ENCODE measurements at regions not wholly inside any gene's neighbourhood (a gene's known extent, or its start where the extent isn't known, plus 50 kb on each side); places are given as distances from the start of the nearest gene placed in this dataset.

- DNase-seq (ENCODE audit: low read depth in 2 of 3, low spot score in 2 of 3), result no peak
These were observed 298.1 kb upstream of the IRX5 start for GRCh38 chr16:54632322-54633220.

GRCh38 chr16:54631782-54632181 lies 298.9 kb upstream of the IRX5 start:
- DNase-seq (ENCODE audit: low read depth in 2 of 3, low spot score in 2 of 3), result no peak

GRCh38 chr16:54630284-54630967 lies 300.2 kb upstream of the IRX5 start:
- DNase-seq (ENCODE audit: low read depth in 2 of 3, low spot score in 2 of 3), result no peak

GRCh38 chr16:54628796-54629625 lies 301.7 kb upstream of the IRX5 start:
- no peak for DNase-seq (ENCODE audit: low read depth in 2 of 3, low spot score in 2 of 3)

- no peak for DNase-seq (ENCODE audit: low read depth in 2 of 3, low spot score in 2 of 3)
These were observed 303.0 kb upstream of the IRX5 start for GRCh38 chr16:54627616-54628015.

GRCh38 chr16:54623636-54624035 lies 307.0 kb upstream of the IRX5 start:
- DNase-seq (ENCODE audit: low read depth in 2 of 3, low spot score in 2 of 3), result no peak

- DNase-seq (ENCODE audit: low read depth in 2 of 3, low spot score in 2 of 3), result no peak
These were observed 310.5 kb upstream of the IRX5 start for GRCh38 chr16:54620197-54620596.

- DNase-seq (ENCODE audit: low read depth in 2 of 3, low spot score in 2 of 3), result no peak
These were observed 314.1 kb upstream of the IRX5 start for GRCh38 chr16:54616610-54617009.

- DNase-seq (ENCODE audit: low read depth in 2 of 3, low spot score in 2 of 3), result no peak
These were observed 319.0 kb upstream of the IRX3 start for GRCh38 chr16:54605536-54606066.

GRCh38 chr16:54602666-54603065 lies 316.1 kb upstream of the IRX3 start:
- no peak for DNase-seq (ENCODE audit: low read depth in 2 of 3, low spot score in 2 of 3)

GRCh38 chr16:54597222-54597621 lies 310.6 kb upstream of the IRX3 start:
- no peak for DNase-seq (ENCODE audit: low read depth in 2 of 3, low spot score in 2 of 3)

GRCh38 chr16:54595621-54596020 lies 309.0 kb upstream of the IRX3 start:
- no peak for DNase-seq (ENCODE audit: low read depth in 2 of 3, low spot score in 2 of 3)

GRCh38 chr16:54594601-54595391 lies 308.2 kb upstream of the IRX3 start:
- DNase-seq (ENCODE audit: low read depth in 2 of 3, low spot score in 2 of 3), result no peak

- no peak for DNase-seq (ENCODE audit: low read depth in 2 of 3, low spot score in 2 of 3)
These were observed 305.2 kb upstream of the IRX3 start for GRCh38 chr16:54591816-54592246.

GRCh38 chr16:54590836-54591235 lies 304.2 kb upstream of the IRX3 start:
- no peak for DNase-seq (ENCODE audit: low read depth in 2 of 3, low spot score in 2 of 3)

- no peak for DNase-seq (ENCODE audit: low read depth in 2 of 3, low spot score in 2 of 3)
These were observed 302.7 kb upstream of the IRX3 start for GRCh38 chr16:54589326-54589725.

- DNase-seq (ENCODE audit: low read depth in 2 of 3, low spot score in 2 of 3), result no peak
These were observed 301.4 kb upstream of the IRX3 start for GRCh38 chr16:54588026-54588425.

GRCh38 chr16:54587176-54587515 lies 300.6 kb upstream of the IRX3 start:
- no peak for DNase-seq (ENCODE audit: low read depth in 2 of 3, low spot score in 2 of 3)

- no peak for DNase-seq (ENCODE audit: low read depth in 2 of 3, low spot score in 2 of 3)
These were observed 300.0 kb upstream of the IRX3 start for GRCh38 chr16:54586474-54587175.

GRCh38 chr16:54585998-54586340 lies 299.4 kb upstream of the IRX3 start:
- no peak for DNase-seq (ENCODE audit: low read depth in 2 of 3, low spot score in 2 of 3)
